NB4 (cell line): ENCODE measurements at regions not wholly inside any gene's neighbourhood (a gene's known extent, or its start where the extent isn't known, plus 50 kb on each side); places are given as distances from the start of the nearest gene placed in this dataset.

Experiments
- POLR2A ChIP-seq: IDR thresholded peaks from 2 replicates; pipeline ENCODE4 v1.6.1; 2011; ENCODE audit warnings: mild to moderate bottlenecking; ENCODE audit not compliant: insufficient read length; ENCODE audit errors: extremely low read depth
- TF ChIP-seq, protein P1 (sequence below): IDR thresholded peaks from one replicate; pipeline ENCODE4 v1.5.1; 2012; ENCODE audit warnings: low read depth, low read length

DNA sequence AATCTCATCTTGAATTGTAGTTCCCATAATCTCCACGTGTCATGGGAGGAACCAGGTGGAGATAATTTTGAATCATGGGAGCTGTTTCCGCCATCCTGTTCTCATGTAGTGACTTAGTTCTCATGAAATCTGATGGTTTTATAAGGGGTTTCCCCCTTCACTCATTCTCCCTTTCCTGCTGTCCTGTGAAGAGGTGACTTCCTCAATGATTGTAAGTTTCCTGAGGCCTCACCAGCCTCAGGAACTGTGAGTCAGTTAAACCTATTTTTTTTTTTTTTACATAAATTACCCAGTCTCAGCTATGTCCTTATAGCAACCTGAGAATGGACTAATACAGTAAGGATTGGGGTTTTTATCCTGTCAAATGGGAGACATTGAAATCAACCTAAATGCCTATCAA, 328.3 kb downstream of the TBC1D32 start:
- TF ChIP-seq, protein P1, sequence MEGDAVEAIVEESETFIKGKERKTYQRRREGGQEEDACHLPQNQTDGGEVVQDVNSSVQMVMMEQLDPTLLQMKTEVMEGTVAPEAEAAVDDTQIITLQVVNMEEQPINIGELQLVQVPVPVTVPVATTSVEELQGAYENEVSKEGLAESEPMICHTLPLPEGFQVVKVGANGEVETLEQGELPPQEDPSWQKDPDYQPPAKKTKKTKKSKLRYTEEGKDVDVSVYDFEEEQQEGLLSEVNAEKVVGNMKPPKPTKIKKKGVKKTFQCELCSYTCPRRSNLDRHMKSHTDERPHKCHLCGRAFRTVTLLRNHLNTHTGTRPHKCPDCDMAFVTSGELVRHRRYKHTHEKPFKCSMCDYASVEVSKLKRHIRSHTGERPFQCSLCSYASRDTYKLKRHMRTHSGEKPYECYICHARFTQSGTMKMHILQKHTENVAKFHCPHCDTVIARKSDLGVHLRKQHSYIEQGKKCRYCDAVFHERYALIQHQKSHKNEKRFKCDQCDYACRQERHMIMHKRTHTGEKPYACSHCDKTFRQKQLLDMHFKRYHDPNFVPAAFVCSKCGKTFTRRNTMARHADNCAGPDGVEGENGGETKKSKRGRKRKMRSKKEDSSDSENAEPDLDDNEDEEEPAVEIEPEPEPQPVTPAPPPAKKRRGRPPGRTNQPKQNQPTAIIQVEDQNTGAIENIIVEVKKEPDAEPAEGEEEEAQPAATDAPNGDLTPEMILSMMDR, result no peak
- no peak for TF ChIP-seq POLR2A
